Skin epidermis (tissue), 12 donors: ENCODE measurements at regions not wholly inside any gene's neighbourhood (a gene's known extent, or its start where the extent isn't known, plus 50 kb on each side); places are given as distances from the start of the nearest gene placed in this dataset.
"Not testable (repeated sequence)": the region's sequence is repeated elsewhere in the genome, so short reads cannot be mapped to it uniquely, and the experiment has no call there.

Experiments used
- H3K27ac ChIP-seq, 21 experiments: fragments of 200-600 bp; sonication (generic) in 11 of 21; one replicate each; pipeline ENCODE4 v1.5.0; 2020; ENCODE audit warnings: mild to moderate bottlenecking in 3 of 21, inconsistent platforms in 2 of 21, moderate library complexity in 2 of 21
- H3K4me3 ChIP-seq, 7 experiments: fragments of 200-600 bp; sonication (generic) in 2 of 7; one replicate each; pipeline ENCODE4 v1.5.0; 2020; ENCODE audit warnings: inconsistent platforms in 2 of 7, mild to moderate bottlenecking in 2 of 7, moderate library complexity in 1 of 7

DNA sequence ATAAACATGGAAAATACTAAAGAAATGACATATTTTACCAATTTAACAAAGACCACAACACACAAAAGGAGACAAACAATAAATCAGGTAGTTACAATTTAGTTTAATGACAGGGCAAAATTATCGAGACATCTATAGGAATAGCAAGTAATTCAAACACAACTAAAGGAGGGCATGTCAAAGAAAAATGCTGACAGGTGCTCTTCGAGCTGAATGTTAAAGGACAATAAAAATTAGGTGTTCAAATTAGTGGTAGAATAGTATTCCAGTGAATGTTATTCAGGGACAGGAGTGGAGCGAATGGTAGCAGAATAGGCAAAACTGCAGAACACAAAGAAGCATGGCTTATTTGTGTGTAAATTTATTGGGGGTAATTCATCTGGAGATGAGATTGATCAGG, 1004.3 kb upstream of the FBXO33 start:
- Histone ChIP-seq H3K4me3 (no peak overlapping the region), H3K27ac (no peak overlapping the region)

DNA sequence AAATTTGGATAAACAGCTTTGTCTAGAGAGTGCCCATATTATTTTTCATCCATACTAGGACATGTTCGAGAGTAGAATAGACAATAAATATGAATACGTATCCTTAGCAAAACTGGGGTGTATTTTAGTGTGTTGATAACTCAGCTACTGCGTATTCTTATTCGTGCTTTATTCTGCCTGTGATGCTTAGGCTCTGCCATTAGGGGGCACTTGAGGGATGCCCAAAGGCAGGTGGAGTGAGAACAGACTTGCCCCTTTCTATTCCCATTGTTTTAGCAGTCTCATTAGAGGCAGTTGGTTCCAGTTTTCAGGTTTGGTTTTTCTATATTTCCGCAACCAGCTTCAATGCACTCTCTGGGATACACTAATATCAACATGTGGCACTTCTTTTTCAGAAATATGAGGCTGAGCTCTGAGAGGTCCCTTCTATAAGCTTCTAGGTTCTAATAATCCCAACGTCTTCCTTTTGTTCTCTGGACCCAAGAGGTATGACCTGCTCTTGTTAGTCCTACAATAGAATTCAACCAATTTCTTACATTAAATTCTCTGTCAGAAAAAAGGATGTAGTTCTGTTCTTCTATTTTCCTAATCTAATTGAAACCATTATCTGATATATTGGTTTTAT, 985.7 kb upstream of the FBXO33 start:
- Histone ChIP-seq H3K27ac (no peak overlapping the region), H3K4me3 (no peak overlapping the region)

- H3K4me3 ChIP-seq: no peak overlapping the region
- H3K27ac ChIP-seq: no peak overlapping the region
These were observed 984.3 kb upstream of the FBXO33 start for GRCh38 chr14:40416565-40416964.

GRCh38 chr14:40414386-40414785, 982.2 kb upstream of the FBXO33 start:
- Histone ChIP-seq H3K27ac (no peak overlapping the region), H3K4me3 (no peak overlapping the region)

DNA sequence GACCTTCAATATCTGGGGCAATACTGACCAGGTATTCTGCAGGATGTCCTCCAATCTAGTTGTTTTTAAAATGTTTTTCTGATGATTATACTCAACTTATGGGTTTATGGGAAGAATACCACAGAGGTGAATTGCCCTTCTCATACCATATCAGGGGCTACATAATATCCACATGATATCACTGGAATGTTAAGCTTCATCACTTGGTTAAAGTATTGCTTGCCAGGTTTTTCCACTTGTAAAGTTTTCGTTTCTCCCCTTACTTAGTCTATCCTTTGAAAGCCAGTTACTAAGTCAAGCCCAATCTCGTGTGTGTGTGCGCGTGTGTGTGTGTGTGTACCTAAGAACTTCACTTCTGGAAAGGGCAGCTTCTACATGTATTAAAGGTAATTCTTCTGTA, 980.9 kb upstream of the FBXO33 start:
- H3K4me3 ChIP-seq: no peak overlapping the region

DNA sequence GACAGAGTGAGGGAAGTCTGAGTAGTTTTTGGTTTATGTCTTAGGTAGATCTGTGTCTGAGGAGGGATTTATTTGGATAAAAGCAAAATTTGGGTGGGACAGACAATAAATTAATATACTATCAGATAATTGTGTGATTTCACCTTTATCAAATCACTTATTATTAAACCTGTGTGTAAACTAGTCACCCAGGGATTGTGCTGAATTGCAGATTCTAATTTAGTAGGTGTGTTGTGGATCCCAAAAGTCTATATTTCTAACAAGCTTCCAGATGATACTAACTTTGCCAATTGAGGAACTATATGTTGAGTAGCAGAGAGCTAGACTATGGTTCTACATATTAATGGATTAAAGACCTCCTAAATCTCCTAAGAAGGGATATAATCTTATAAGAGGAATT, 978.5 kb upstream of the FBXO33 start:
- H3K4me3 ChIP-seq: no peak overlapping the region
- H3K27ac ChIP-seq: no peak overlapping the region

More for the DNA sequence above, 980.9 kb upstream of the FBXO33 start:
- H3K27ac ChIP-seq: no peak overlapping the region

DNA sequence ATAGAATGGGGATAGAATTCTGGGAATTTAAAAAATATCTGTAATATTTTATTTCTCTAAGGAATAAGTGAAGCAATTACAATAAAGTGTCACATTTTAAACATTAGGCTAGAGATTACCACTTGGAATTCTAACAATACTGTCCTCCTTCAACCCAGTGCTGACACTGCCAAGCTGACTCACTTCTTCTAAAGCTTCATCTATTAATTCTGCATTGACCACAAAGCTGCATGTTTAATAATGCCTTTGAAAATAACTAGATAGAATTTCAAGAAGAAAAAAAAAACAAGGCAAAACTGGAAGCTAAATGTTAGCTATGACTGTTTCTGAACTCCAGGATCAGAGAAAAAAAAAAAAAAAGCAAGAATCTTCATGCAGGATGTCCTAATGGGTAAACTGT, 970.7 kb upstream of the FBXO33 start:
- H3K4me3 ChIP-seq: no peak overlapping the region
- H3K27ac ChIP-seq: no peak overlapping the region

- Histone ChIP-seq H3K27ac (no peak overlapping the region), H3K4me3 (no peak overlapping the region)
These were observed 966.7 kb upstream of the FBXO33 start for GRCh38 chr14:40398981-40399380.

DNA sequence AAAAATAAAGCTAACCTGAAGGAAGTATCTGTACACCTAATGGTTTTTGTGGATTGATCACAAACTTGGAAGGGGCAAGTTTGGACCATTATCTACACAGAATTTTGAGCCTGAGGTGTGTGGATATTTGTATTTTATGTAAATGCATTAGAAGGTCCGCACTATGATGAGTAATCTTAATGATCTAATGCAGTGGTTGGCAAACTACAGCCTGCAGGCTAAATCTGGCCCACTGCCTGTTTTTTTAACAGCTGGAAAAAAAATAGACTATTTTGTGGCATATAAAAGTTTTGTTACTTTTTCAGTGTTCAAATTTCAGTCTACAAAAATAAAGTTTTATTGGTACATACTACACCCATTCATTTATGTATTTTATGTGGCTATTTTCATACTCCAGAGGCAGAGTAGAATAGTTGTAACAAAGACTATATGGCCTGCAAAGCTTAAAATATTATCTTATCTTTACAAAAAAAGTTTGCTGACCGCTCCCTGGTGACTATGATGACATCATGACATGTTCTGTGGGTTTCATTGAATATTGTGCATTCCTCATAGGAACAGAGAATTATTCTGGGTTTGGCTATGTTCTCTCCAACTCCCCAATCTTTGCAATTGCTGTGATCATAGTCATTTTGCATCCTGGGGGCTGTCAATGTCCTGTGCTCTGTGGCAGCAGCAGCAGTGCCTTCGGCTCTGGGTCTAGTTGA, 962.6 kb upstream of the FBXO33 start:
- no peak overlapping the region for H3K4me3 ChIP-seq
- no peak overlapping the region for H3K27ac ChIP-seq

DNA sequence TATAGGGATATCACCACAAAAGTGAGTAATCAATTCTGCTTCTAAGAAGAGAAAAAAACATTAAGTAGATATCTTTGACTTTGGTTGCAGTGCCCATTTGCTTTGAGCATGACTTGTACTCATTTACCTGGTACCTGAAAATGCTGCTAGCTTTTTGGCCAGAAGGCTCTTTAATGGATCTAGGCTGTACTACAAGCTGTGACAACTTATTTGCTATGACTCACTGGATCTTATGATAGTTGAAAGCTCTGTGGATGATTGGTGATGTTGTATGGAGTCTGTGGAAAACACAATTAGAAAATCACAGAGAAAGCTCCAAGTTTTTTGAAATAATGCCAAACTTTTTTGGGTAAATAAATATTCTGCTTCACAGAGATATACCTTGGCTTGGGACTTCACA, 960.9 kb upstream of the FBXO33 start:
- Histone ChIP-seq H3K27ac (no peak overlapping the region), H3K4me3 (no peak overlapping the region)

DNA sequence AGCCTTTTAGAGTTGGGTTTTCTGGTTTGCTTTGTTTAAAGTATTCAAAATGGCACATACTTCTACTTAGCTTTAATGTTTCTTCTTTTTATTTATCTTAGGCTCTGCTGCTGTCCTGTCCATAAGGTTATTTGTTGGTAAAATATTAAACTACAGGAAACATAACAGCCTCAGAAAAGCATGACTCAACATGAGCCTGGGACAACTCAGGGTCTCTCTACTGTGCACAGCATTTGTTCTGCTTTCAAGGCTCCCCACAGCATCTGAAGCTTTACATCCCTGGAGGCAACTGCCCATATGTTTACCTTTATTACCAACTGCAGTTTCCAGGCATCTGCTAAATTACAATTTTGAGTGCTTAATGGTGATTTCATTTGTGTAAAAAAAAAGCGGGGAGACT, 954.2 kb upstream of the FBXO33 start:
- H3K27ac ChIP-seq: no peak overlapping the region
- no peak overlapping the region for H3K4me3 ChIP-seq

DNA sequence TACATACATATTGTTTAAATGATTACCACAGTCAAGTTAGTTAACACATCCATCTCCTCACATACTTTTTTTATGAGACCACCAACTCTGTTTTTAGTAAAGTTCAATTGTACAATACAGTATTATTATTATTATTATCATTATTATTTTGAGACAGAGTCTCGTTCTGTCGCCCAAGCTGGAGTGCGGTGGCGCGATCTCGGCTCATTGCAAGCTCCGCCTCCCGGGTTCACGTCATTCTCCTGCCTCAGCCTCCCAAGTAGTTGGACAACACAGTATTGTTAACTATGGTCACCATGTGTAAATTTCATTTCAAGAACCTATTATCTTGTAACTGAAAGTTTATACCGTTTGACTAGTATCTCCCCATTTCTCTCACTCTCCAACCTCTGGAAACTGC, 942.0 kb upstream of the FBXO33 start:
- H3K27ac ChIP-seq: no peak overlapping the region

GRCh38 chr14:40371011-40371410, 938.8 kb upstream of the FBXO33 start:
- Histone ChIP-seq H3K27ac (no peak overlapping the region), H3K4me3 (no peak overlapping the region)

More for the DNA sequence above, 942.0 kb upstream of the FBXO33 start:
- H3K4me3 ChIP-seq: no peak overlapping the region

- no peak overlapping the region for H3K27ac ChIP-seq
- no peak overlapping the region for H3K4me3 ChIP-seq
These were observed 936.1 kb upstream of the FBXO33 start for GRCh38 chr14:40368314-40368713.

GRCh38 chr14:40367717-40368116, 935.5 kb upstream of the FBXO33 start:
- Histone ChIP-seq H3K27ac (no peak overlapping the region), H3K4me3 (no peak overlapping the region)

DNA sequence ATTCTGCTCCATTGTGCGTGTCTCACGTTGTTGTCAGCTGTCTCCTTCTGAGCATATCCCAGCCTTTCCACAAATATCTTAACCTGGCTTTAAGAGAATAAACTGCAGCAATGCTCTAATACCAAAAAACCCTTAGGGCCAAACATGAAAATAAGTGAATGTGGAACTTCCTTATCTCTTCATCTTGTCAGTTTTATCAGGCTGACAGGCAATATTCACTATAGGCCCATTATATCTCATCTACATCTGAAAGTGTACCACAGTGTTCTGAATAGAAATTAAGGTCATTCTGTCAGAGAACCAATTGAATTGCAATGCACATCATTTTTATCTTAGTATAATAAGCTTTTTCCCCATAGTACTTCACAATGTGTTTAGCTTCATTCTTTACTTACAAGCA, 933.1 kb upstream of the FBXO33 start:
- no peak overlapping the region for H3K4me3 ChIP-seq
- no peak overlapping the region for H3K27ac ChIP-seq

DNA sequence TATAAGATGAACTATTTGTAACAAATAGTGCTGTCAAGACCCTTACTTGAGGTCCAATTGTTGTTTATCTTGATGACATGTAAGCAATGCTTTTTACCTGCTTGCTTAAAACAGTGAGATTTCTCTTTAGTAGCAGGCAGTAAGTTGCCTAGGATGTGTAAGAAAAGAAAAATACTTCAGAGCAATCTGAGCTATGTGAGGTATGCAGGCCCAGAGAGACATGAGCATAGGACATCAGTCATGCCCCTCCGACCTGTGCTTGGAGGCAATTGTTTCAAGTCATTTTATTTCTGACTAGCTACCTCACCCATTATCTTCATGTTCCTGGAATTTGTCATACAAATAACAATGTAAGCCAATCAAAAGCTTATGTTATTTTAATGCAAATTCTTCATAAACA, 930.6 kb upstream of the FBXO33 start:
- no peak overlapping the region for H3K4me3 ChIP-seq
- no peak overlapping the region for H3K27ac ChIP-seq

- Histone ChIP-seq H3K4me3 (no peak overlapping the region), H3K27ac (no peak overlapping the region)
These were observed 922.5 kb upstream of the FBXO33 start for GRCh38 chr14:40354754-40355153.

GRCh38 chr14:40348104-40348503, 915.9 kb upstream of the FBXO33 start:
- not testable (repeated sequence) for H3K27ac ChIP-seq, H3K4me3 ChIP-seq

DNA sequence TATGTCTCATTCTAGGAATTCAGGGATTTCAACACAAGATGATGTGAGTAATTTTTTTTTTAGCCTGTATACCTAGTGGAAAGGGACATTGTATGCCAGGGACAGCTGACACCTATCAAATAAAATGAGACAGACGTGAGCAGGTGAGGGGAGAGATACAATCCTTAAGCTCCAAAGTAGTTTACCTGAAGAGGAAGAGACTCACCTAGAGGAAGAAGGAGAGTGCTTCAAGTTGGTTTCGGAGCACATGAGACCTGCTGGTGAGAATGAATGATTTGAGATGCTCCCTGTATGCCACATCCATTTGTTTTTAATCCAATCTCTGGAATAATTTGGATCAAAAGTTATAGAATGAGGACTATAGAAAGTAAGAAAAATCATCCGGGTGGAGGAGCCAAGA, 915.4 kb upstream of the FBXO33 start:
- no peak overlapping the region for H3K4me3 ChIP-seq

GRCh38 chr14:40346275-40346674, 914.0 kb upstream of the FBXO33 start:
- Histone ChIP-seq H3K4me3 (no peak overlapping the region), H3K27ac (no peak overlapping the region)

More for the DNA sequence above, 915.4 kb upstream of the FBXO33 start:
- H3K27ac ChIP-seq: no peak overlapping the region

- Histone ChIP-seq H3K27ac (no peak overlapping the region), H3K4me3 (no peak overlapping the region)
These were observed 913.1 kb upstream of the FBXO33 start for GRCh38 chr14:40345334-40345733.
